Activated CD4-positive, alpha-beta memory T cell treated with anti-CD3 and anti-CD28 coated beads, Interleukin-2, amount 10 ng/mL, durations not matched to agents 7 days and 5 days (primary cell): ENCODE measurements at regions not wholly inside any gene's neighbourhood (a gene's known extent, or its start where the extent isn't known, plus 50 kb on each side); places are given as distances from the start of the nearest gene placed in this dataset.

ENCODE experiments used
- CTCF ChIA-PET: fragments of 350-600 bp; sonication (Branson Sonifier 250); formaldehyde crosslinking; loops from one replicate; lab custom pipeline; 2021; ENCODE audit warnings: antibody characterized with exemption, inconsistent platforms; lab: Charles Lee
- POLR2A ChIA-PET: fragments of 350-600 bp; sonication (Branson Sonifier 250); formaldehyde crosslinking; loops from one replicate; lab custom pipeline; 2021; ENCODE audit warnings: antibody characterized with exemption; lab: Charles Lee
- DNase-seq: peaks from one replicate; pipeline ENCODE4 v3.0.0-alpha.2; 2020
- H3K27ac Mint-ChIP-seq: one replicate; pipeline ENCODE4 v1.8.0; 2021; ENCODE audit warnings: mild to moderate bottlenecking, mixed read lengths
- H3K27me3 Mint-ChIP-seq: one replicate; pipeline ENCODE4 v1.8.0; 2021; ENCODE audit warnings: mixed read lengths
- H3K36me3 Mint-ChIP-seq: one replicate; pipeline ENCODE4 v1.8.0; 2021; ENCODE audit warnings: low read depth, mixed read lengths
- H3K4me1 Mint-ChIP-seq: one replicate; pipeline ENCODE4 v1.8.0; 2021; ENCODE audit warnings: mixed read lengths
- H3K4me3 Mint-ChIP-seq: one replicate; pipeline ENCODE4 v1.8.0; 2021; ENCODE audit warnings: mild to moderate bottlenecking, mixed read lengths
- H3K9me3 Mint-ChIP-seq: one replicate; pipeline ENCODE4 v1.8.0; 2021; ENCODE audit warnings: mixed read lengths

DNA sequence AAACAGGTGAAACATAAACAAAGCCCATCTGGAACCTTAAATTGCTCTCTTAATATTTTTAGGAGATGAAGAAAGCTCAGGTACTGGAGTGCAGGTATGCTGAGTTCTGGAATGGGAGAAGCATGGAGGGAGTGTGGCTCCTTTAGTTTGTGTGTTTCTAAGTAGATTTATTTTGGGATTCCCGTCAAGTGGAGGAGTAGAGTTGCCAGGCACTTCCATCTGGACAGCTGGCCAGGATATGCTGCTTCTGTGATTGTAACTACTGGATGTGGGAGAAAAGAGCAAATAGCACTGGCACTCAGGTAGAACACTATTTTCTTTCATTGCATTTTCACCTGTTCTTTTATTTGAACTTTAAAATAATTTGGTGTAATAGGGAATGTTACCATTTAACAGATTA lies 182.3 kb upstream of the MAST4 start:
- POLR2A ChIA-PET = no interaction called here
- Mint-ChIP-seq H3K36me3 (no peaks in the 10 kb centered on the region), H3K27me3 (no peaks in the 10 kb centered on the region), H3K9me3 (no peaks in the 10 kb centered on the region), H3K4me3 (no peak overlapping the region), H3K27ac (no peak overlapping the region), H3K4me1 (no peaks in the 10 kb centered on the region)
- DNase-seq = no peak
- CTCF ChIA-PET = no interaction called here

DNA sequence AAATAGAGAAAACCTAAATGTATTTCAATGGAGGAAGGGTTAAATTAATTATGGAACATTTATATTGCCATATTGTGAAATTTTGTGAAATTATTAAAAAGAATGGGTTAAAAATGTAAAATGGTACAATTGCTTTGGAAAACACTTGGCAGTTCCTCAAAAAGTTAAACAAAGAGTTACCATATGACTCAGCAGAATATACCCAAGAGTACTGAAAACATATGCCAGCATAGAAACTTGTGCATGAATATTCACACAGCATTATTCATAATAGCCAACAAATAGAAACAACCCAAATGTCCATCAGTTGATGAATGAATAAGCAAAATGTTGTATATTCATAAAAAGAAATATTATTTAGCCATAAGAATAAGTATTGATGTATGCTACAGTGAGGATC lies 181.0 kb upstream of the MAST4 start:
- Mint-ChIP-seq H3K9me3 (no peaks in the 10 kb centered on the region), H3K27ac (no peak overlapping the region), H3K4me3 (no peak overlapping the region)

DNA sequence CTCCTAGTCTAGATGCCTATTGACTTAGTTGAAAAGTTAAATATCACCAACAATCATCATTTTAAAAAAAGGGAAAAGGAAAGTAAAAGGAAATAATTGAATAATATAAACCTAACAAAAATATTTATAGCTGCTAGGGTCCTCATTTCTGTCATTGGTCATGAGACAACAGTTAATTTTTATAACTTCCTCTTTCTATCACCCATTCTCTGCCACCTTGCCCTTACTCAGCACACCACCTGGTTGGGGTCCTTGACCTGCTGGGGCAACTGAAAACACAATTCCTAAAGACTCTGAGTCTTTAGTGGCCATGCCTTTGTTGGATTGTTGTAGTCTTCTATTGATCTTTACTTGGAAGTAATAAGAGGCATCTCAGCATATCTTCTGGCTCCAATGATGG lies 179.5 kb upstream of the MAST4 start:
- DNase-seq = no peak
- Mint-ChIP-seq H3K27ac (no peak overlapping the region), H3K9me3 (no peaks in the 10 kb centered on the region), H3K36me3 (no peaks in the 10 kb centered on the region), H3K27me3 (peaks cover 2% of the 10 kb centered on the region), H3K4me1 (no peaks in the 10 kb centered on the region), H3K4me3 (no peak overlapping the region)
- POLR2A ChIA-PET = no interaction called here
- CTCF ChIA-PET = no interaction called here

More for the DNA sequence above, 181.0 kb upstream of the MAST4 start:
- H3K27me3 Mint-ChIP-seq = peaks cover 2% of the 10 kb centered on the region
- POLR2A ChIA-PET = no interaction called here
- H3K36me3 Mint-ChIP-seq = no peaks in the 10 kb centered on the region
- CTCF ChIA-PET = no interaction called here
- DNase-seq = no peak
- no peaks in the 10 kb centered on the region for H3K4me1 Mint-ChIP-seq

GRCh38 chr5:66417781-66418180 lies 178.4 kb upstream of the MAST4 start:
- Mint-ChIP-seq H3K4me3 (no peak overlapping the region), H3K27ac (no peak overlapping the region), H3K27me3 (peaks cover 2% of the 10 kb centered on the region), H3K9me3 (no peaks in the 10 kb centered on the region), H3K36me3 (no peaks in the 10 kb centered on the region), H3K4me1 (no peaks in the 10 kb centered on the region)
- no peak for DNase-seq
- ChIA-PET POLR2A (no interaction called here), CTCF (no interaction called here)

DNA sequence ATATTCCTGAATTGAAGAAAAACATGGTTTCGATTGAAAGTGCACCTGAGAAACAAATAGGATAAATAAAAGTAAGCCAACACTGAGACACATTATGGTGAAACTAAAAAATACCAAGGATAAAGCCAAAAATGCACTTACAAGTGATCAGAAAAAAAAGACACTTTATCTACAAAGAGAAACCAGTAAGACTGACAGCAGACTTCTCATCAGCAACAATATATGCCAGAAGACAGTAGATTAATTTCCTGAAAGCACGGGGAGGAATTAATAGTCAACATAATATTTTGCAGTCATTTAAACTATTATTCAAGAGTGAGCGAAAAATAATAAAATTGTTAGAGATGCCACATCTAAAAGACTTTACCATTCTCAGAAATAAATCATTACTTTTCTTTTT lies 172.7 kb upstream of the MAST4 start:
- no peaks in the 10 kb centered on the region for H3K36me3 Mint-ChIP-seq
- no peak overlapping the region for H3K27ac Mint-ChIP-seq
- DNase-seq = no peak
- peaks cover 4% of the 10 kb centered on the region for H3K27me3 Mint-ChIP-seq
- ChIA-PET POLR2A (no interaction called here), CTCF (no interaction called here)
- no peaks in the 10 kb centered on the region for H3K9me3 Mint-ChIP-seq
- no peak overlapping the region for H3K4me3 Mint-ChIP-seq
- no peaks in the 10 kb centered on the region for H3K4me1 Mint-ChIP-seq

DNA sequence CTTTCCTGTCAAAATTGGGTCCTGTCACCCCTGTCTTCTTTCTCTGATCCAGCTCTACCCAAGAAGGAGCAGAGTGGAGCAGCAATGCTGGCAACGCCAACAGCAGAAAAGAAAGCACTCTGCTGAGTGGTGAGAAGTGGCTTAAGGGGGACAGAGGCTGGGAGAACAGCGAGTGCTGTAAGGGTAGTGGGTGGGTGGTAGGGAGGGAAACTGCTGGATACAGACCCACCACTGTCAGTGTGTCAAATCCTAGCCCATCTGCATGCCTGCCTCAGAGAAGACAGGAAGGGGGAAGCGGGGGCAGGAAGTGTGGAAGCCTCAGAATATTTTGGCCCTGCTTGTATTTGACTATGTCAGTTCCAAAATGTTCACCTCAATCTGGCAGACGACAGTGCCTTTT lies 170.4 kb upstream of the MAST4 start:
- POLR2A ChIA-PET = no interaction called here
- DNase-seq = no peak
- H3K9me3 Mint-ChIP-seq = no peaks in the 10 kb centered on the region
- H3K36me3 Mint-ChIP-seq = no peaks in the 10 kb centered on the region
- H3K4me1 Mint-ChIP-seq = no peaks in the 10 kb centered on the region
- no peak overlapping the region for H3K27ac Mint-ChIP-seq
- H3K4me3 Mint-ChIP-seq = no peak overlapping the region
- H3K27me3 Mint-ChIP-seq = peaks cover 2% of the 10 kb centered on the region
- CTCF ChIA-PET = no interaction called here

- no peak for DNase-seq
- Mint-ChIP-seq H3K36me3 (no peaks in the 10 kb centered on the region), H3K27ac (no peak overlapping the region), H3K4me1 (no peaks in the 10 kb centered on the region), H3K4me3 (no peak overlapping the region), H3K27me3 (peaks cover 2% of the 10 kb centered on the region), H3K9me3 (no peaks in the 10 kb centered on the region)
- ChIA-PET POLR2A (no interaction called here), CTCF (no interaction called here)
Observed at GRCh38 chr5:66426259-66427138, 169.7 kb upstream of the MAST4 start.

GRCh38 chr5:66427139-66427442 lies 169.1 kb upstream of the MAST4 start:
- no peak overlapping the region for H3K4me3 Mint-ChIP-seq
- DNase-seq = no peak
- ChIA-PET CTCF (no interaction called here), POLR2A (no interaction called here)
- no peaks in the 10 kb centered on the region for H3K9me3 Mint-ChIP-seq
- no peak overlapping the region for H3K27ac Mint-ChIP-seq
- H3K27me3 Mint-ChIP-seq = peaks cover 2% of the 10 kb centered on the region
- H3K4me1 Mint-ChIP-seq = no peaks in the 10 kb centered on the region
- H3K36me3 Mint-ChIP-seq = no peaks in the 10 kb centered on the region

GRCh38 chr5:66436721-66437120 lies 159.5 kb upstream of the MAST4 start:
- no peak for DNase-seq
- H3K27ac Mint-ChIP-seq = no peak overlapping the region
- H3K27me3 Mint-ChIP-seq = peaks cover 5% of the 10 kb centered on the region
- H3K4me3 Mint-ChIP-seq = no peak overlapping the region
- H3K4me1 Mint-ChIP-seq = peaks cover 1% of the 10 kb centered on the region
- ChIA-PET CTCF (no interaction called here), POLR2A (no interaction called here)
- H3K36me3 Mint-ChIP-seq = no peaks in the 10 kb centered on the region
- no peaks in the 10 kb centered on the region for H3K9me3 Mint-ChIP-seq

- Mint-ChIP-seq H3K27me3 (peaks cover 2% of the 10 kb centered on the region), H3K27ac (no peak overlapping the region), H3K36me3 (no peaks in the 10 kb centered on the region), H3K4me1 (peaks cover 1% of the 10 kb centered on the region), H3K4me3 (no peak overlapping the region), H3K9me3 (no peaks in the 10 kb centered on the region)
- POLR2A ChIA-PET = no interaction called here
- DNase-seq = no peak
- CTCF ChIA-PET = no interaction called here
Observed at GRCh38 chr5:66438087-66438486, 158.1 kb upstream of the MAST4 start.

- Mint-ChIP-seq H3K4me3 (no peak overlapping the region), H3K9me3 (no peaks in the 10 kb centered on the region), H3K36me3 (no peaks in the 10 kb centered on the region), H3K27me3 (peaks cover 2% of the 10 kb centered on the region), H3K4me1 (peaks cover 1% of the 10 kb centered on the region), H3K27ac (no peak overlapping the region)
- no peak for DNase-seq
- POLR2A ChIA-PET = no interaction called here
- CTCF ChIA-PET = no interaction called here
Observed at GRCh38 chr5:66438696-66439095, 157.5 kb upstream of the MAST4 start.

DNA sequence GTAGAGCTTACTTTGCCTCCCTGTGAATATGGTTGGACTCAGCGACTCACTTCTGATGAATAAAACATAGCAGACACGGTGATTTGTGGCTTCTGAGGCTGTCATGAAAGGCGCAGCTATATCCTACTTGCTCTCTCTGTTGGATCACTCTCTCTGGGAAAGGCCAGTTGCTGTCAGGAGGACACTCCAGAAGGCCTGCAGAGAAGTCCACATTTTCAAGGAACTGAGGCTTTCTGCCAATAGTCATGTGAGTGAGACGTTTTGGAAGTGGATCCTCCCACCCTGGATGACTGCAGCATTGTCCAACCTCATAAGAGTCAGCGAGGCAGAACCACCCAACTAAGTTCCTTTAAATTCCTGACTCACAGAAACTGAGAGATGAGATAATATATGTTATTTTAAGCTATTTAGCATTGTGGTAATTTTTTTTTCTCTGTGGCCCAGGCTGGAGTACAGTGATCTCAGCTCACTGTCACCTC lies 156.0 kb upstream of the MAST4 start:
- no peak overlapping the region for H3K27ac Mint-ChIP-seq
- H3K4me1 Mint-ChIP-seq = peaks cover 1% of the 10 kb centered on the region
- no peak for DNase-seq
- ChIA-PET POLR2A (no interaction called here), CTCF (no interaction called here)
- H3K36me3 Mint-ChIP-seq = no peaks in the 10 kb centered on the region
- H3K27me3 Mint-ChIP-seq = peaks cover 2% of the 10 kb centered on the region
- H3K9me3 Mint-ChIP-seq = no peaks in the 10 kb centered on the region
- H3K4me3 Mint-ChIP-seq = no peak overlapping the region

DNA sequence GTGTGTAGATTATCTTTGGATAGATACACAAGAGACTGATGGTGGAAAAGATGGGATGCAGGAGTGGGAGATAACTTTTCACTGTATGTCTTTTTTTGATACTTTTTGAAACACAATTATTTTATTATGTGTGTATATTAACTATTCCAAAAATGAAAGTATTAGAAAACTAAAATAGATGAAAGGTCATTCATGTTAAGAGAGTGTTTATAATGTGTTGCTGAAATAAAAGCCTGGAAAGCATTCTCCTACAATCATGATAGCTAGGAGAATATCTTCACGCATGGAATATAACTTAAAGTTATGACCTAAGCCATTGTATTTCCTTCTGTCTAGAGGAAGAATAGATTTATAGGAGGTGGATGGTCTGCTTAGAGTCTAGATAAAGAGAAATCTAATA lies 154.8 kb upstream of the MAST4 start:
- H3K27ac Mint-ChIP-seq = no peak overlapping the region
- POLR2A ChIA-PET = no interaction called here
- peaks cover 3% of the 10 kb centered on the region for H3K27me3 Mint-ChIP-seq
- no peak overlapping the region for H3K4me3 Mint-ChIP-seq
- H3K9me3 Mint-ChIP-seq = no peaks in the 10 kb centered on the region
- CTCF ChIA-PET = no interaction called here
- H3K4me1 Mint-ChIP-seq = peaks cover 1% of the 10 kb centered on the region
- no peaks in the 10 kb centered on the region for H3K36me3 Mint-ChIP-seq
- DNase-seq = no peak

DNA sequence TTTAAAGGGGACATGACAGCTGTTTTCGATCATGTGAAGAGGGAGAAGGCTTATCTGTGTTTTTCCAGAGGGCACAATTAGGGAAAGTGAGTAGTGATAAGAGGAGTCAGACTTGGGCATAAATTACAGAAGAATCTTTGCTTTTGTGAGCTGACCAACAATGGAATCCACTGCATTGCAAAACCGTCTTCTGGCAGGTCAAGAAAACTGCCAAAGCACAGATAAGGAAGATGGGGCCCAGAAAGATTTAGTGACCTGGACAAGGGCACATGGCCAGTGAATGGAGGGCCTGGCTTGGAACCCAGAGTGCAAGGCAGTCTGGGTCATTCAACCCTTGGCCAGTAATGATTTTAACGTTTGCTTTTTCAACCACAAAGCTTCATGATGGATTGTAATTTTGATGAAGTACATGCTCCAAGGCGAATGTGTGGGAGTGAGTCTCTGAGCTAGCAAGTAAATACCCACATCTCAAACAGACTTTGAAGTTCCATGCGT lies 153.2 kb upstream of the MAST4 start:
- Mint-ChIP-seq H3K4me3 (no peak overlapping the region), H3K9me3 (peaks cover 3% of the 10 kb centered on the region), H3K36me3 (no peaks in the 10 kb centered on the region), H3K4me1 (peaks cover 1% of the 10 kb centered on the region), H3K27ac (no peak overlapping the region), H3K27me3 (peaks cover 6% of the 10 kb centered on the region)
- DNase-seq = no peak
- ChIA-PET CTCF (no interaction called here), POLR2A (no interaction called here)
